Embryonic facial prominence (tissue), 1 donor: ENCODE measurements at regions not wholly inside any gene's neighbourhood (a gene's known extent, or its start where the extent isn't known, plus 50 kb on each side); places are given as distances from the start of the nearest gene placed in this dataset.

Experiments
- DNase-seq: peaks from one replicate; pipeline ENCODE4 v3.0.0-alpha.2; 2016; ENCODE audit errors: extremely low spot score

- DNase-seq = no peak
Observed at GRCh38 chr7:19869979-19870378, 96.6 kb upstream of the TMEM196 start.

- no peak for DNase-seq
Observed at GRCh38 chr7:19853261-19853832, 79.9 kb upstream of the TMEM196 start.

- no peak for DNase-seq
Observed at GRCh38 chr7:19852192-19852591, 78.8 kb upstream of the TMEM196 start.

- no peak for DNase-seq
Observed at GRCh38 chr7:19851504-19851903, 78.1 kb upstream of the TMEM196 start.

- DNase-seq = no peak
Observed at GRCh38 chr7:19834566-19834965, 61.1 kb upstream of the TMEM196 start.

GRCh38 chr7:19830604-19831003, 57.2 kb upstream of the TMEM196 start:
- no peak for DNase-seq
